Osteocyte (in vitro differentiated cells): ENCODE measurements at regions not wholly inside any gene's neighbourhood (a gene's known extent, or its start where the extent isn't known, plus 50 kb on each side); places are given as distances from the start of the nearest gene placed in this dataset.

Experiments used
- DNase-seq: peaks from one replicate; pipeline ENCODE4 v3.0.0; 2021; ENCODE audit warnings: mixed read lengths; ENCODE audit not compliant: unreplicated experiment; ENCODE audit errors: extremely low spot score
- H3K27ac Mint-ChIP-seq: one replicate; pipeline ENCODE4 v1.8.0; 2021; ENCODE audit warnings: mild to moderate bottlenecking, mixed read lengths; ENCODE audit not compliant: unreplicated experiment
- H3K27me3 Mint-ChIP-seq: one replicate; pipeline ENCODE4 v1.8.0; 2021; ENCODE audit warnings: mixed read lengths; ENCODE audit not compliant: unreplicated experiment
- H3K36me3 Mint-ChIP-seq: one replicate; pipeline ENCODE4 v1.8.0; 2021; ENCODE audit warnings: mixed read lengths; ENCODE audit not compliant: unreplicated experiment
- H3K4me1 Mint-ChIP-seq: one replicate; pipeline ENCODE4 v1.8.0; 2021; ENCODE audit warnings: mixed read lengths; ENCODE audit not compliant: unreplicated experiment
- H3K4me3 Mint-ChIP-seq: one replicate; pipeline ENCODE4 v1.8.0; 2021; ENCODE audit warnings: mild to moderate bottlenecking, moderate library complexity, mixed read lengths; ENCODE audit not compliant: unreplicated experiment
- H3K9me3 Mint-ChIP-seq: one replicate; pipeline ENCODE4 v1.8.0; 2021; ENCODE audit warnings: mixed read lengths; ENCODE audit not compliant: unreplicated experiment
- TF ChIP-seq, protein P1 (sequence below): fragments of 200-600 bp; sonication (generic); IDR thresholded peaks from 2 replicates; pipeline ENCODE4 v1.5.0; 2021; ENCODE audit warnings: antibody characterized with exemption, mild to moderate bottlenecking, moderate library complexity

DNA sequence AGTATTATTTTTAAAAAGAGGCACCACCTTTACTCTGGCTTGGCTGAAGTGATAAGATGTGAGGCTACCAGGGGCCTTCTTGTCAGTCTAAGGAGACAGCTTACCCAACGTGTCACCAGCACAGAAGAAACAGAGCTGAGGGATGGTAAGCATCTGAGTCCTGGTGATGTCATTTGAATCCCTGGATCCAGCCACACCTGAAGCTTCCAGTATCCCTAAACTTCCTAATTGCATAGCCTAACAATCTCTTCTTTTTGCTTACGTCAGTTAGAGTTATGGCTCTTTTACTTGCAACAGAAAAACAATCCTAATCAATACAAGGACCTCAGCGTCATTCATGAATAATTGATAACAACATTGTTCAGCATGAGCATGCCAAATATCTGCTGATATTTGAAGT lies 436.6 kb downstream of the SHISA9 start:
- Mint-ChIP-seq H3K4me3 (no peak overlapping the region), H3K36me3 (no peaks in the 10 kb centered on the region), H3K9me3 (peaks cover 7% of the 10 kb centered on the region), H3K27ac (no peak overlapping the region), H3K4me1 (no peaks in the 10 kb centered on the region), H3K27me3 (no peaks in the 10 kb centered on the region)
- TF ChIP-seq, protein P1, sequence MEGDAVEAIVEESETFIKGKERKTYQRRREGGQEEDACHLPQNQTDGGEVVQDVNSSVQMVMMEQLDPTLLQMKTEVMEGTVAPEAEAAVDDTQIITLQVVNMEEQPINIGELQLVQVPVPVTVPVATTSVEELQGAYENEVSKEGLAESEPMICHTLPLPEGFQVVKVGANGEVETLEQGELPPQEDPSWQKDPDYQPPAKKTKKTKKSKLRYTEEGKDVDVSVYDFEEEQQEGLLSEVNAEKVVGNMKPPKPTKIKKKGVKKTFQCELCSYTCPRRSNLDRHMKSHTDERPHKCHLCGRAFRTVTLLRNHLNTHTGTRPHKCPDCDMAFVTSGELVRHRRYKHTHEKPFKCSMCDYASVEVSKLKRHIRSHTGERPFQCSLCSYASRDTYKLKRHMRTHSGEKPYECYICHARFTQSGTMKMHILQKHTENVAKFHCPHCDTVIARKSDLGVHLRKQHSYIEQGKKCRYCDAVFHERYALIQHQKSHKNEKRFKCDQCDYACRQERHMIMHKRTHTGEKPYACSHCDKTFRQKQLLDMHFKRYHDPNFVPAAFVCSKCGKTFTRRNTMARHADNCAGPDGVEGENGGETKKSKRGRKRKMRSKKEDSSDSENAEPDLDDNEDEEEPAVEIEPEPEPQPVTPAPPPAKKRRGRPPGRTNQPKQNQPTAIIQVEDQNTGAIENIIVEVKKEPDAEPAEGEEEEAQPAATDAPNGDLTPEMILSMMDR, result no peak
- no peak for DNase-seq

DNA sequence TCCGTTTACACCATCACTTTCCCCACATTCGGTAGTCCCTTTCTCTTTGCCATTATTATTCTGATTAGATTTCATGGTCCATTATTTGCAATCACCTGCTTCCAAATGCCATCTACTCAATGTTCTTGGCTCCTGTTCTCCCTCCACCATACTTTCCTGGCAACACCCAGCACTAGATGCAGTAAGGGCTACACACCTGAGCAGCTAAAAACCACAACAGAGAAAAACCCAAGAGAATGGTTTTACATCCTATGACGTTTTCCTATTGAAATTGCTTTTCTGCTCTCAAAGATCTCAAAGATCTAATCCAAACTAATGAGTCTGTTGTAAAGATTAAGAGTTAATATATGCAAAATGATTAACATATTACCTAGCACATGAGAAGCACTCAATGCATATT lies 441.3 kb downstream of the SHISA9 start:
- TF ChIP-seq, protein P1, result no peak
- H3K36me3 Mint-ChIP-seq, result no peaks in the 10 kb centered on the region
- H3K4me1 Mint-ChIP-seq, result no peaks in the 10 kb centered on the region
- no peak for DNase-seq
- no peaks in the 10 kb centered on the region for H3K27me3 Mint-ChIP-seq
- no peak overlapping the region for H3K27ac Mint-ChIP-seq
- no peak overlapping the region for H3K4me3 Mint-ChIP-seq
- H3K9me3 Mint-ChIP-seq, result peaks cover 17% of the 10 kb centered on the region

DNA sequence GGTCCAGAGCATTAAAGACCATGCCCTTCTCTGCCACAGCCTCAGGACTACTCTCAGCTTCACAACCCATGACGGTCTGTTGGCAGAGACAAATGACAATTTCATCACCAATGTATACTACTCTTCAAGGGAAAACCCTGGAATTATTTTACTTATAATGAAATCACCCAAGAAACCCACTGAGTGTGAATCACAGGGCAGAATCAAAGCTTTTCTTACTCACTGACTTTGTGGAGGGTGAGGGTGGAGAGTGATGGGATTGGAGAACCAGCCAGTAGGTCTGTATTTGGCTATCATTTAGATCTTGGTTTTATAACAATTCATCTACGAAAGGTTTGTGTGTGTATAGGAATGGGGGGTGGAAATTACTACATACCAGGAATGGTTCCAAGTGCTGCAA lies 442.6 kb downstream of the SHISA9 start:
- H3K27me3 Mint-ChIP-seq, result no peaks in the 10 kb centered on the region
- no peak overlapping the region for H3K4me3 Mint-ChIP-seq
- no peaks in the 10 kb centered on the region for H3K4me1 Mint-ChIP-seq
- DNase-seq, result no peak
- TF ChIP-seq, protein P1, result no peak
- H3K9me3 Mint-ChIP-seq, result peaks cover 17% of the 10 kb centered on the region
- H3K27ac Mint-ChIP-seq, result no peak overlapping the region
- no peaks in the 10 kb centered on the region for H3K36me3 Mint-ChIP-seq

DNA sequence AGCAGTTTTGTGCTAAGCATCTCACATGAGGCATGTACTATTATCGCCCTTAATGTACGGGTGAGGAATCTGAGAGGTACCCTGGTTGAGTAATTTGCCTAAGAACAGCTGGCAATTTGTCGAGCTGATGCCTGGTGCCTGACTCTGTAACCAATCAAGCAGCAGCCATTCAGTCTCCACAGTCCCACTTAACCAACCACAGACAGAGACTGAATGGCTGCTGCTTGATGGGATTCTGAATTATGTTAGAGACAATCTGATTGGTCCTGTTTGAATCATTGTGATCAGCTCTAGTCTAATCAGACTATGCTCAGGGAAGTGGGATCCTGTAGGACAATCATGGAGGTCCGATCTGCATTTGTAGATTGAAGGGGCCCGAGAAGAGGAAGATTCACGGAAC lies 447.0 kb downstream of the SHISA9 start:
- H3K4me3 Mint-ChIP-seq, result no peak overlapping the region

DNA sequence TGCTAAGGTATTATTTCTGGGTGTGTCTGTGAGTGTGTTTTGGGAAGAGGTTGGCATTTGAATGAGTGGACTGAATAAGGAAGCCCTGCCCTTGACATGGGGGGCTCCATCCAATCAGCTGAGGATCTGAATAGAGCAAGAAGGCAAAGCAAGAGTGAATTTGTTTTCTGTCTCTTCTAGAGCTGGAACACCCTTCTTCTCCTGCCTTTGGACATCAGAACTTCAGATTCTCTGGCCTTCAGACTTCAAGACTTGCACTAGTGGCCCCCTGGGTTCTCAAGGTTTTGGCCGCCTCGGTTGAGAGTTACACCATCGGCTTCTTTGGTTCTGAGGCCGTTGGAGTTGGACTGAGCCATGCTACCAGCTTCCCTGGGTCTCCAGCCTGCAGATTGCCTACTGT lies 448.6 kb downstream of the SHISA9 start:
- Mint-ChIP-seq H3K27me3 (no peaks in the 10 kb centered on the region), H3K4me1 (no peaks in the 10 kb centered on the region), H3K36me3 (no peaks in the 10 kb centered on the region), H3K4me3 (no peak overlapping the region), H3K9me3 (peaks cover 15% of the 10 kb centered on the region), H3K27ac (no peak overlapping the region)
- DNase-seq, result no peak
- TF ChIP-seq, protein P1, result no peak

More for the DNA sequence above, 447.0 kb downstream of the SHISA9 start:
- Mint-ChIP-seq H3K27me3 (no peaks in the 10 kb centered on the region), H3K27ac (no peak overlapping the region), H3K9me3 (peaks cover 18% of the 10 kb centered on the region), H3K4me1 (no peaks in the 10 kb centered on the region), H3K36me3 (no peaks in the 10 kb centered on the region)
- DNase-seq, result no peak
- TF ChIP-seq, protein P1, result no peak
